Pancreas (tissue), 10 donors: ENCODE measurements at regions not wholly inside any gene's neighbourhood (a gene's known extent, or its start where the extent isn't known, plus 50 kb on each side); places are given as distances from the start of the nearest gene placed in this dataset.

Source experiments
- ATAC-seq, 4 donors: fragments of 200-7000 bp; cut with Tn5 transposase; one replicate each; pipeline versions ENCODE4 v1.8.0 to v1.9.1; 2020; ENCODE audit warnings: mild to moderate bottlenecking in 4 of 4, moderate library complexity in 4 of 4
- DNase-seq, 6 donors: peaks; one replicate each; pipeline ENCODE4 v3.0.0-alpha.2; 2020
- FAIRE-seq: peaks from 2 replicates; lab custom pipeline; 2012; peaks lifted over from hg19 to GRCh38; lab: Jason Lieb, UNC
- H3K27ac ChIP-seq, 4 donors: fragments of 200-600 bp; sonication (generic); 1 replicate in 3 of 4; 2 replicates in 1 of 4; pipeline versions ENCODE4 v1.5.0 to v1.8.0; 2020
- H3K27me3 ChIP-seq, 4 donors: fragments of 200-600 bp; one replicate each; pipeline ENCODE4 v1.8.0; 2021
- H3K36me3 ChIP-seq, 3 donors: fragments of 200-600 bp; sonication (generic) in 1 of 3; one replicate each; pipeline versions ENCODE4 v1.5.0 to v1.8.0; 2020 to 2021
- H3K4me1 ChIP-seq, 3 donors: fragments of 200-600 bp; one replicate each; pipeline ENCODE4 v1.8.0; 2021
- H3K4me3 ChIP-seq, 4 donors: fragments of 200-600 bp; sonication (generic) in 2 of 4; one replicate each; pipeline versions ENCODE4 v1.5.0 to v1.8.0; 2020 to 2021
- H3K9me3 ChIP-seq, 4 donors: fragments of 200-600 bp; one replicate each; pipeline ENCODE4 v1.8.0; 2021
- CTCF ChIP-seq, 4 donors: fragments of 200-600 bp; sonication (generic) in 3 of 4; IDR thresholded peaks; one replicate each; pipeline versions ENCODE4 v1.5.0 to v1.8.0; 2021; ENCODE audit warnings: antibody characterized with exemption in 4 of 4
- WGBS, 2 donors: extraction: QIAGEN DNeasy Blood & Tissue Kit; methylation state at CpG; one replicate each; pipeline ENCODE4 v1.1.7; 2013; 5-methylcytosine and 5-hydroxymethylcytosine counted together
- intact Hi-C, 3 donors: fragments of 100-400 bp; cut with DNase I; formaldehyde crosslinking; loops; one replicate each; pipeline versions ENCODE4 v1.11.1 to v1.14.2; 2022
- donor health status: healthy with polysubstance abuse.
- donor health status: DM: no; HTN: no; CAD: no; lungs with moderate emphysema.
- donor health status: DM: no; HTN: no; CAD: no.
- donor health status: control.
- donor health status: control.
- donor health status: Bipolar disorder and iron deficiency.
- donor health status: DM: yes; HTN: yes; CAD: no.
- donor health status: DM: no; HTN: no; CAD: no.
- donor health status: DM: no; HTN: no; CAD: no.
- donor health status: DM: yes; HTN: yes; CAD: no.

GRCh38 chr1:17886838-17887441 is 131.8 kb downstream of the ACTL8 start:
- intact Hi-C loops: no loop called here
- Histone ChIP-seq H3K27me3 (peaks cover 0 to 6% (median 0%) of the 10 kb centered on the region in 4 donors), H3K27ac (no peak overlapping the region), H3K9me3 (no peaks in the 10 kb centered on the region), H3K4me1 (peaks cover 4 to 11% (median 4%) of the 10 kb centered on the region in 3 donors), H3K4me3 (no peak overlapping the region), H3K36me3 (no peaks in the 10 kb centered on the region)
- ATAC-seq (no peak), DNase-seq (no peak), FAIRE-seq (no peak)
- TF ChIP-seq CTCF (IDR thresholded peaks at IDR 0.05): no peak
- WGBS, 2 donors: 58 to 70% methylated on average over 4 to 6 of the region's 6 CpGs

- no peak overlapping the region for H3K27ac ChIP-seq
- ATAC-seq (peak in 2 of 4 donors; percentile 28 to 32), DNase-seq (peak in 3 of 6 donors; percentile 11 to 55 (median 31)), FAIRE-seq (no peak)
- no peak overlapping the region for H3K4me3 ChIP-seq
- no peaks in the 10 kb centered on the region for H3K36me3 ChIP-seq
- 31 to 34% methylated on average over 17 of the region's 17 CpGs for WGBS, 2 donors
- no peak for TF ChIP-seq CTCF (IDR thresholded peaks at IDR 0.05)
- H3K27me3 ChIP-seq: peaks cover 0 to 6% (median 0%) of the 10 kb centered on the region in 4 donors
- intact Hi-C loops: no loop called here
- no peaks in the 10 kb centered on the region for H3K9me3 ChIP-seq
- peaks cover 10 to 15% (median 13%) of the 10 kb centered on the region in 3 donors for H3K4me1 ChIP-seq
These were observed 132.7 kb downstream of the ACTL8 start for GRCh38 chr1:17887661-17888371.

GRCh38 chr1:17890056-17890814 is 135.1 kb downstream of the ACTL8 start:
- no peaks in the 10 kb centered on the region for H3K36me3 ChIP-seq
- DNase-seq: peak in 2 of 6 donors; percentile 29 to 41
- 35 to 45% methylated on average over 23 of the region's 23 CpGs for whole genome bisulfite sequencing, 2 donors
- ATAC-seq: no peak
- peaks cover 10 to 15% (median 13%) of the 10 kb centered on the region in 3 donors for H3K4me1 ChIP-seq
- no peaks in the 10 kb centered on the region for H3K9me3 ChIP-seq
- no peak for FAIRE-seq
- intact Hi-C loops: no loop called here
- TF ChIP-seq CTCF (IDR thresholded peaks at IDR 0.05): no peak
- H3K27me3 ChIP-seq: peaks cover 0 to 6% (median 0%) of the 10 kb centered on the region in 4 donors
- no peak overlapping the region for H3K27ac ChIP-seq
- no peak overlapping the region for H3K4me3 ChIP-seq

GRCh38 chr1:17890815-17891191 is 135.7 kb downstream of the ACTL8 start:
- no peak for FAIRE-seq
- peaks cover 0 to 6% (median 0%) of the 10 kb centered on the region in 4 donors for H3K27me3 ChIP-seq
- no peaks in the 10 kb centered on the region for H3K9me3 ChIP-seq
- no peak overlapping the region for H3K27ac ChIP-seq
- no peak for TF ChIP-seq CTCF (IDR thresholded peaks at IDR 0.05)
- intact Hi-C loops: no loop called here
- ATAC-seq: no peak
- 57 to 73% methylated on average over 8 of the region's 8 CpGs for WGBS, 2 donors
- peaks cover 10 to 15% (median 13%) of the 10 kb centered on the region in 3 donors for H3K4me1 ChIP-seq
- H3K4me3 ChIP-seq: no peak overlapping the region
- H3K36me3 ChIP-seq: no peaks in the 10 kb centered on the region
- DNase-seq: peak in 2 of 6 donors; percentile 21 to 38
